Prostate gland (tissue), 2 donors: ENCODE measurements at regions not wholly inside any gene's neighbourhood (a gene's known extent, or its start where the extent isn't known, plus 50 kb on each side); places are given as distances from the start of the nearest gene placed in this dataset.
"Not testable (repeated sequence)": the region's sequence is repeated elsewhere in the genome, so short reads cannot be mapped to it uniquely, and the experiment has no call there.

ENCODE experiments used
- DNase-seq: peaks from one replicate; pipeline ENCODE4 v3.0.0-alpha.2; 2019; ENCODE audit warnings: low spot score
- H3K27ac ChIP-seq, 2 donors: fragments of 200-600 bp; sonication (generic); 2 replicates each; pipeline ENCODE4 v1.5.1; 2017 to 2019
- H3K27me3 ChIP-seq: fragments of 200-600 bp; sonication (generic); replicated peaks from 2 replicates; pipeline ENCODE4 v1.5.1; 2019; ENCODE audit not compliant: insufficient read depth
- H3K36me3 ChIP-seq, 2 donors: fragments of 200-600 bp; sonication (generic); 1 replicate in 1 of 2; 2 replicates in 1 of 2; pipeline versions ENCODE4 v1.5.1 to v1.8.1; 2017 to 2019
- H3K4me1 ChIP-seq: fragments of 200-600 bp; sonication (generic); replicated peaks from 2 replicates; pipeline ENCODE4 v1.5.1; 2019
- H3K4me3 ChIP-seq, 2 donors: fragments of 200-600 bp; sonication (generic); 2 replicates each; pipeline ENCODE4 v1.5.1; 2017 to 2019
- H3K9me3 ChIP-seq: fragments of 200-600 bp; sonication (generic); 2 replicates; pipeline ENCODE4 v1.5.1; 2017
- CTCF ChIP-seq, 4 experiments: fragments of 200-600 bp in 2 of 4; fragments of 450-650 bp in 2 of 4; sonication (generic) in 2 of 4; IDR thresholded peaks; 1 replicate in 3 of 4; 2 replicates in 1 of 4; pipeline ENCODE4 v1.5.1; 2016 to 2019; ENCODE audit warnings: antibody characterized with exemption in 4 of 4, mild to moderate bottlenecking in 2 of 4, moderate library complexity in 2 of 4
- POLR2A ChIP-seq: fragments of 450-650 bp; IDR thresholded peaks from one replicate; pipeline ENCODE4 v1.6.1; 2016; ENCODE audit warnings: antibody characterized with exemption, mild to moderate bottlenecking
- POLR2AphosphoS5 ChIP-seq: sonication (generic); formaldehyde crosslinking; IDR thresholded peaks from one replicate; pipeline ENCODE4 v1.6.1; 2017; ENCODE audit warnings: antibody characterized with exemption
- WGBS: methylation state at CpG from one replicate; pipeline ENCODE4 v1.1.5; 2018; 5-methylcytosine and 5-hydroxymethylcytosine counted together
- intact Hi-C: fragments of 100-400 bp; cut with DNase I; formaldehyde crosslinking; loops from one replicate; pipeline ENCODE4 v1.14.2; 2022

GRCh38 chr4:165813606-165814005 lies 59.4 kb upstream of the TLL1 start:
- no peak for DNase-seq
- H3K9me3 ChIP-seq = no peaks in the 10 kb centered on the region
- H3K36me3 ChIP-seq = no peaks in the 10 kb centered on the region
- TF ChIP-seq POLR2AphosphoS5 = no peak
- TF ChIP-seq CTCF (IDR thresholded peaks at IDR 0.05) = no peak
- no peak for TF ChIP-seq POLR2A
- H3K27ac ChIP-seq = no peak overlapping the region
- no peaks in the 10 kb centered on the region for H3K27me3 ChIP-seq
- intact Hi-C loops = no loop called here
- H3K4me1 ChIP-seq = no peaks in the 10 kb centered on the region
- H3K4me3 ChIP-seq = no peak overlapping the region

- TF ChIP-seq POLR2AphosphoS5 (no peak), CTCF (IDR thresholded peaks at IDR 0.05) (no peak), POLR2A (no peak)
- no peak for DNase-seq
- intact Hi-C loops = no loop called here
- H3K27me3 ChIP-seq = no peaks in the 10 kb centered on the region
- whole genome bisulfite sequencing = 75% methylated on average over 4 of the region's 4 CpGs
- no peaks in the 10 kb centered on the region for H3K9me3 ChIP-seq
- H3K4me3 ChIP-seq = no peak overlapping the region
- H3K27ac ChIP-seq = no peak overlapping the region
- H3K36me3 ChIP-seq = no peaks in the 10 kb centered on the region
- no peaks in the 10 kb centered on the region for H3K4me1 ChIP-seq
These were observed 58.6 kb upstream of the TLL1 start for GRCh38 chr4:165814256-165815020.

- DNase-seq, intact Hi-C loops, H3K27me3 ChIP-seq, H3K27ac ChIP-seq, H3K4me1 ChIP-seq, H3K4me3 ChIP-seq, H3K36me3 ChIP-seq, H3K9me3 ChIP-seq: not testable (repeated sequence)
- WGBS = 95% methylated on average over 6 of the region's 6 CpGs
These were observed 53.9 kb upstream of the TLL1 start for GRCh38 chr4:165819126-165819525.
